HG03521 (cell line): ENCODE measurements at regions not wholly inside any gene's neighbourhood (a gene's known extent, or its start where the extent isn't known, plus 50 kb on each side); places are given as distances from the start of the nearest gene placed in this dataset.

Source experiments
- ATAC-seq: cut with Tn5 transposase; IDR thresholded peaks from one replicate; pipeline ENCODE4 v1.9.1; 2021; ENCODE audit warnings: mild to moderate bottlenecking, moderate library complexity; ENCODE audit not compliant: unreplicated experiment

- no peak for ATAC-seq
Measured at GRCh38 chrX:149992918-149993317, 54.6 kb upstream of the EOLA2 start.

- no peak for ATAC-seq
Measured at GRCh38 chrX:149993989-149994388, 55.7 kb upstream of the EOLA2 start.

- ATAC-seq: no peak
Measured at GRCh38 chrX:149996515-149996914, 58.2 kb upstream of the EOLA2 start.

DNA sequence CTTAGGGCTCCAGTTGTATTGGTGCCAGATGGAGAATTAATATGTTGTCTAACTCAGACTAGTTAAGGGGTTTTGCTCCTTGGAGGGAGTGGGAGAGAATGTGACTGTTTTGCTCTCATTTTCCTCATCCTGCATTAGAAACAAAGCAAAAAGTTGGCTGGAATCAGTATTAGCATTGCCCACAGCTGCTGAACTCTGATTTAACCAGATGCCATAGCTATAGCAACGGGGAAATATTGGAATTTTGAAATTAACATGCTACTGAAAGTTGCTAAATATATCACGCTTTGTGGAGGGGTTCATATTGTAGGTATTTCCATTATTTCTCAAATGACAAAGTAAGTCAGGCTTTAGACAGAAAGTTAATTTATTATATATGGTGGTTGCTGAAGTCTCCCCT lies 66.7 kb upstream of the EOLA2 start:
- no peak for ATAC-seq

GRCh38 chrX:150007356-150007755 lies 69.1 kb upstream of the EOLA2 start:
- ATAC-seq: no peak

- no peak for ATAC-seq
Measured at GRCh38 chrX:150012647-150013381, 74.5 kb upstream of the EOLA2 start.

DNA sequence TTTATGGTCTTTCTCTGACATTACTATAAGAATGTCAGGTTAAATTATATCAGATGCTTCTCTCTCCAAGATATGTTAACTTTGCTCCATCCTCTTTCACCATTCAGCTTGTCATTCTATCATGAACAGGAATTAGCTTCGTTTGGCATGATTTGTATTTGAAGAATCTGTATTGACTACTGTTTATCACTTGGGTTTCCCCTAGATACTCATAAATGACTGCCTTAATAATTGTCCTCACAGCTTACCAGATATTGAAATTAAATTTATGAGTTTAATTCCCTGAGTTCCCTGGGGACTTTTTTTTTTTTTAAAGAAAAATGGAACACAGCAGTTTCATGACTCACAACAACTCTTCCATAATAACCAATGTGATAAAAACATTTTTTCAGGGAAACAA lies 76.2 kb upstream of the EOLA2 start:
- ATAC-seq: no peak

DNA sequence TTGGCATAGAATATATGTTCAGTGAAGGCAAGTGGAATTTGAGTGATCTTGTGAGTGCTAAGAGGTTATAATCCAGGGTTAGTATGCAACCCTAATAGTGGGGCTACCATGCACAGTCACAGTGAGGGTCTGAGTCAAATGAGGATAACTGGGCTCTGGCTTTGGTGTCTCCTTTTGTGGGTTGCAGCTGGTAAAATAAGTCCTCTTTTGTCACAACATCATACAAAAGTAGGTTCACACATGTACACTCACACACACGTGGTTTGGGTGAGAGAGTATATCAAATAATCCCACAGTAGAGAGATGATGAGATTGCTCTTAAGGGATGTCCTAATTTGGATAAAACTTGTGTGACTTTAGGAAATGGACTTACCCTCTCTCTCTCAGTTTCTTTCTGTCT lies 79.6 kb upstream of the EOLA2 start:
- no peak for ATAC-seq

GRCh38 chrX:150018931-150019361 lies 80.7 kb upstream of the EOLA2 start:
- ATAC-seq: no peak

DNA sequence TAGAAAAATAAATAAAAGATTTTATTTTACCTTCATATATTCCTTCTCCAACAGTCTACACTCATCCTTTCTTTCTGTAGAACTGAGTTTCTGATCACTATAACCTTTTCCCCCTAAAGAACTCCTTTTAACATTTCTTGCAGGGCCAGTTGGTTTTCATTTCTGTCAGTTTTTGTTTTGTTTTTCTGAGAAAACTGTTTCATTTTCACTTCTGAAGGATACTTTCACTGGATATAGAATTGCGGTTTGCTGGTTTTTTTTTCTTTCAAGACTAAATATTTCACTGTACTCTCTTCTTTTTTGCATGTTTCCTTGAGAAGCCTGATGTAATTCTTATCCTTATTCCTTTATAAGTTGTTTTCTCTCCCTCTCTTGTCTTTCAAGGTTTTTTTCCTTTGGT lies 90.4 kb upstream of the EOLA2 start:
- ATAC-seq: no peak

DNA sequence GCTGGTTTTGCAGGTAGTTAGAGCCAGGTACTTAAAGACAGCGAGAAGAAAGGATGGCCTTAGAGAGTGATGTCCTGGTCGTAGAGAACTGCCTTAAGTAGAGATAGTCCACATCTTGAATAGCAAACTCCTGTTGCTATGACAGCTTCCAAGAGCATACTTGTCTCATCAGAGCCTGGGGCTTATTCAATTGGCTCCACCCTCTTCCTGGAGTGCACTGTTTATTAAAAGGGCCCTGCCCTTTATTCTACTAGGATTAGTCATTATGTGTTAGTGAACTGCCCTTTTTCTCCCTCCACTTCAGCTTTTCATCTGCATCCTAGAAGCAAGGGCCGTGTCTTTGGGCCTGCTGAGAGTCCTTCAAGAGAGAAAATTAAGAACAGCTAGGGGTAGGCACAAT lies 94.5 kb upstream of the EOLA2 start:
- no peak for ATAC-seq

DNA sequence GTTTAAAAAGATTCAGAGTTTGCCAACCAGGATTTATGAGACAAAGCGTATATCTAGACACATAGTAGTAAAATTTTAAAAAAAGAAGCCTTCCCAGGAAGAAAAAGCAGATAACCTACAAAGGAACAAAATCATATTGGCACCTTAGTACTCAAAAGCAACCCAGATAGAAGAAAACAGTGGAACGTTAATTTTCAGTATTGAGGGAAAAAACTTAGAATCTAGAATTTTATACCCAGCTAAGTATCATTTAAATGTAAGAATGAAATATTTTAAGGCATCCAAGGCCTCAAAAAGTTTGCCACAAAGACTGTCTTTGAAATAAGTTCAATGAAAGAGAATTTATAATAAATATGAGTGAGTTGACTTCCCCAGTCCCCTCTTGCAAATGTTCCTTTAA lies 96.5 kb upstream of the EOLA2 start:
- no peak for ATAC-seq

DNA sequence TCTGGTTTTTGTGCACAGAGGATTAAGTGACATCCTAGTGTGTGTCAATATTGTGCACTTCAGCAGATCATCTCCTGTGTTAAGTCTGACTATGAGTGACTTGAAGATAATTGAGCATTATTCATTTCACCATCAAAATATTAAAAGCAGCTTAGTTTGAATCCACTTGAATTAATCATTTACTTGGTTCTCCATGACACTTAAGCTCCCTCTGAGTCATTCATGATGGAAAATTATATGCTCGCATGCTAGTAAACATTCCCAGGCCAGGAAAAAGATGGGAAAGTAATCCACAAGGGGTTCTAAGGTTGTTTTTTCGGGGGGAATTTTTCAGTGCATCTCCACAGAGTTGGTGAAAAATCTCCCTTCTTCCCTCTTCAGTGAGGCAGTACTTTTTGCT lies 97.2 kb upstream of the EOLA2 start:
- ATAC-seq: no peak

- no peak for ATAC-seq
Measured at GRCh38 chrX:150036181-150036580, 97.9 kb upstream of the EOLA2 start.

GRCh38 chrX:150036641-150037040 lies 98.3 kb upstream of the EOLA2 start:
- ATAC-seq: no peak

DNA sequence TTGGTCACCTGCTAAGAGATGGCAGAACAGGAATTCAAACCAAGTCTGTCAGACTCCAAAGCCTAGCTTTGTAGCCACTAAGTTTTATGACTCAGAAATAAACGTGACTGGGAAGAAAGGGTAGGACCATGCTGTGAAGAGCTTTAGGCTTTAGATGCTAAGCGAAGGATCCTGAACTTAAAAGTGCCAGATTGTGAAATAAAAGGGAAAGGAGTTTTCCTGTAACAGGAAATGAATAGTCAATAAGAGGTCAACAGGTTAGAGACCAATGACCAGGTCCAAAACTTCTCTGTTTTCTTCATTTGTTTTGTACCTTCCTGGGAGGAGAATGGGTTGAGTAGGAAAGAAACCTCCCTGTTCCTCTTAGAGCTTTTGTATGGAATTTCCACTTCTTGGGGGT lies 98.8 kb upstream of the EOLA2 start:
- ATAC-seq: no peak

GRCh38 chrX:150038315-150038714 lies 100.0 kb upstream of the EOLA2 start:
- ATAC-seq: no peak

DNA sequence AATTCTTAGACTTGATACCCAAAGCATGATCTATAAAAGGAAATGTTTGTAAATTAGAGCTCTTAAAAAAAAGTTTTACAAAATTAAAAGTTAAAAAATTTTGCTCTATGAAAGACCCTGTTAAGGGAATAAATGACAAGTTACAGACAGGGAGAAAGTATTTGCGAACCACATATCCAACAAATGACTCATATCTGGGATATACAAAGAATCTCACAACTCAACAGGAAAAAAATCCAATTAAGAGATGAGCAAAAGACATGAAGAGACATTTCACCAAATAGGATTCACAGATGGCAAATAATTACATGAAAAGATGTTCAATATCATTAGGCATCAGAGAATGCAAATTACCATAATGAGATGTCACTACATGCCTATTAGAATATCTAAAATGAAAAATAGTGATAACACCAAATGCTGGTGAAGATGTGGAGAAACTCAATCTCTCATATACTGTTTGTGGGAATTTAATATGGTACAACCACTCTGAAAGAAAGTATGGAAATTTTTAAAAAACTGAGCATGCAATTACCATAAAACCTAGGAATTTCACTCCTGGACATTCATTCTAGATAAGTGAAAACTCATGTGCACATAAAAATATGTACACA lies 100.8 kb upstream of the EOLA2 start:
- no peak for ATAC-seq

DNA sequence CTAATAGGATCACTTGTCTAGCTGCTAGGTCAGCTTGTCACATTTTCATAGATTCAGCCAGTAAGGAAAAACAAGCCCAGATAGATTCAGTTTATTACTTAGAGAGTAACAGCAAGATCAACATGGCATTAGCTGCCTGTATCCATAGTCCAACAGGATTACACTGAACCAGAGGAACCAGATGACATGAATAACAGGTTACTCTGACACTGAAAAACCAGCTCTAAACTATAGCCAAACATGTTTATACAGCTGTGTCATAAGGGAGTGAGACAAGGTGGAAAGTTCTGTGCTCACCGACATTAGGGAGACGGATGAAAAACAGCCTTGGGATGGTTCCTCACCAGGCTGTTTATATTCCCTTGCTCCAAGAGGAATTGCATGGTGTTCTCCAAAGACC lies 102.9 kb upstream of the EOLA2 start:
- no peak for ATAC-seq

GRCh38 chrX:150044556-150044955 lies 106.3 kb upstream of the EOLA2 start:
- ATAC-seq: no peak

DNA sequence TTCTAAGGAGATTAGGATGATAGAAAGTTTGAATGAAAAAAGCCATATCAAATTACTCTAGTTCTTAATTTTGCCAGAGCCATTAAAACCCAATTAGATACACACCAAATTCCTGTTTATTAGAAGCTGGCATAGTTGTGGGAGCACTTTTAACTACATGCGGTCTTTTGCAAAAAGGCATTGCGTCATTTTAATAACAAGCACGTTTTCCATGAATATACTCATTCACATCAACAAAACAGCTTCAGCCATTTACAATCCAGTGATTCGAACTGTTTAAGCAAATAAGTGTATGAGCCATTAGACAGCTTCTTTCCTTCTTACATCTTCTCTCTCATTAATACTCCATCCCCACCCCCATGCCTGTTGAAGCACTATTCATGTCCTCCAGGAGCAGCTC lies 109.5 kb upstream of the EOLA2 start:
- ATAC-seq: no peak

GRCh38 chrX:150049647-150050046 lies 111.4 kb upstream of the EOLA2 start:
- no peak for ATAC-seq

GRCh38 chrX:150050387-150050786 lies 112.1 kb upstream of the EOLA2 start:
- ATAC-seq: no peak
